ENCODE measurements at regions not wholly inside any gene's neighbourhood (a gene's known extent, or its start where the extent isn't known, plus 50 kb on each side); places are given as distances from the start of the nearest gene placed in this dataset.

GRCh38 chr6:17202526-17202925, 78.6 kb upstream of the RBM24 start:
- TF ChIP-seq PRDM10 (IDR thresholded peaks at IDR 0.05; ENCODE audit: partially characterized antibody) (no peak), USF2 (CRISPR knock-in tag; IDR thresholded peaks at IDR 0.05) (no peak), JUN (IDR thresholded peaks at IDR 0.05; ENCODE audit: borderline replicate concordance, low read depth, low read length) (no peak), JUN (CRISPR knock-in tag; IDR thresholded peaks at IDR 0.05; ENCODE audit: borderline replicate concordance) (no peak), ZNF41 (CRISPR knock-in tag; conservative IDR thresholded peaks at IDR 0.05) (no peak), NCOR1 (IDR thresholded peaks at IDR 0.05) (no peak), CTCF (IDR thresholded peaks at IDR 0.05 in 2 of 3, conservative IDR thresholded peaks at IDR 0.05 in 1 of 3; ENCODE audit: insufficient read depth in 2 of 3, low read depth in 1 of 3, low read length in 3 of 3) (no peak), BHLHE40 (IDR thresholded peaks at IDR 0.05; ENCODE audit: low read length) (no peak), MLX (CRISPR knock-in tag; conservative IDR thresholded peaks at IDR 0.05) (no peak), RFX1 (IDR thresholded peaks at IDR 0.05) (no peak), E2F4 (CRISPR knock-in tag; IDR thresholded peaks at IDR 0.05; ENCODE audit: low read depth) (no peak), MNT (conservative IDR thresholded peaks at IDR 0.05) (no peak), FOXA3 (CRISPR knock-in tag; conservative IDR thresholded peaks at IDR 0.05 in 1 of 2, IDR thresholded peaks at IDR 0.05 in 1 of 2) (no peak), ZBTB26 (CRISPR knock-in tag; IDR thresholded peaks at IDR 0.05) (no peak), SMC3 (conservative IDR thresholded peaks at IDR 0.05; ENCODE audit: insufficient read depth, low read depth, low read length) (no peak)
